ENCODE measurements at regions not wholly inside any gene's neighbourhood (a gene's known extent, or its start where the extent isn't known, plus 50 kb on each side); places are given as distances from the start of the nearest gene placed in this dataset.

- H3K27me3 ChIP-seq (ENCODE audit: insufficient read depth, poor library complexity, severe bottlenecking), result no peaks in the 10 kb centered on the region
- no peak overlapping the region for H3K27ac ChIP-seq (ENCODE audit: poor library complexity, severe bottlenecking)
- DNase-seq (ENCODE audit: low spot score) (no peak), ATAC-seq (ENCODE audit: low read depth) (no peak)
- H3K9me3 ChIP-seq (ENCODE audit: severe bottlenecking), result no peaks in the 10 kb centered on the region
- H3K36me3 ChIP-seq (ENCODE audit: low read depth), result no peaks in the 10 kb centered on the region
- no peaks in the 10 kb centered on the region for H3K4me1 ChIP-seq (ENCODE audit: insufficient read depth, poor library complexity, severe bottlenecking)
- no peak overlapping the region for H3K4me3 ChIP-seq (ENCODE audit: severe bottlenecking)
- TF ChIP-seq, protein P1, sequence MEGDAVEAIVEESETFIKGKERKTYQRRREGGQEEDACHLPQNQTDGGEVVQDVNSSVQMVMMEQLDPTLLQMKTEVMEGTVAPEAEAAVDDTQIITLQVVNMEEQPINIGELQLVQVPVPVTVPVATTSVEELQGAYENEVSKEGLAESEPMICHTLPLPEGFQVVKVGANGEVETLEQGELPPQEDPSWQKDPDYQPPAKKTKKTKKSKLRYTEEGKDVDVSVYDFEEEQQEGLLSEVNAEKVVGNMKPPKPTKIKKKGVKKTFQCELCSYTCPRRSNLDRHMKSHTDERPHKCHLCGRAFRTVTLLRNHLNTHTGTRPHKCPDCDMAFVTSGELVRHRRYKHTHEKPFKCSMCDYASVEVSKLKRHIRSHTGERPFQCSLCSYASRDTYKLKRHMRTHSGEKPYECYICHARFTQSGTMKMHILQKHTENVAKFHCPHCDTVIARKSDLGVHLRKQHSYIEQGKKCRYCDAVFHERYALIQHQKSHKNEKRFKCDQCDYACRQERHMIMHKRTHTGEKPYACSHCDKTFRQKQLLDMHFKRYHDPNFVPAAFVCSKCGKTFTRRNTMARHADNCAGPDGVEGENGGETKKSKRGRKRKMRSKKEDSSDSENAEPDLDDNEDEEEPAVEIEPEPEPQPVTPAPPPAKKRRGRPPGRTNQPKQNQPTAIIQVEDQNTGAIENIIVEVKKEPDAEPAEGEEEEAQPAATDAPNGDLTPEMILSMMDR (IDR thresholded peaks at IDR 0.05; ENCODE audit: poor library complexity, severe bottlenecking), result no peak
Observed at GRCh38 chr2:155866477-155866876, 466.0 kb downstream of the NR4A2 start.

- H3K27me3 ChIP-seq (ENCODE audit: insufficient read depth, poor library complexity, severe bottlenecking), result no peaks in the 10 kb centered on the region
- DNase-seq (ENCODE audit: low spot score), result no peak
- H3K4me3 ChIP-seq (ENCODE audit: severe bottlenecking), result no peak overlapping the region
- no peaks in the 10 kb centered on the region for H3K9me3 ChIP-seq (ENCODE audit: severe bottlenecking)
- no peak overlapping the region for H3K27ac ChIP-seq (ENCODE audit: poor library complexity, severe bottlenecking)
- H3K36me3 ChIP-seq (ENCODE audit: low read depth), result no peaks in the 10 kb centered on the region
- H3K4me1 ChIP-seq (ENCODE audit: insufficient read depth, poor library complexity, severe bottlenecking), result no peaks in the 10 kb centered on the region
- TF ChIP-seq, protein P1 (IDR thresholded peaks at IDR 0.05; ENCODE audit: poor library complexity, severe bottlenecking), result no peak
- no peak for ATAC-seq (ENCODE audit: low read depth)
Observed at GRCh38 chr2:155852156-155852555, 480.4 kb downstream of the NR4A2 start.

GRCh38 chr2:155846259-155846658, 486.3 kb downstream of the NR4A2 start:
- DNase-seq (ENCODE audit: low spot score), result no peak
- ATAC-seq (ENCODE audit: low read depth), result no peak
- H3K9me3 ChIP-seq (ENCODE audit: severe bottlenecking), result no peaks in the 10 kb centered on the region
- TF ChIP-seq, protein P1 (IDR thresholded peaks at IDR 0.05; ENCODE audit: poor library complexity, severe bottlenecking), result no peak
- H3K36me3 ChIP-seq (ENCODE audit: low read depth), result no peaks in the 10 kb centered on the region
- no peak overlapping the region for H3K4me3 ChIP-seq (ENCODE audit: severe bottlenecking)
- H3K27me3 ChIP-seq (ENCODE audit: insufficient read depth, poor library complexity, severe bottlenecking), result no peaks in the 10 kb centered on the region
- no peaks in the 10 kb centered on the region for H3K4me1 ChIP-seq (ENCODE audit: insufficient read depth, poor library complexity, severe bottlenecking)
- H3K27ac ChIP-seq (ENCODE audit: poor library complexity, severe bottlenecking), result no peak overlapping the region

GRCh38 chr2:155844461-155844860, 488.1 kb downstream of the NR4A2 start:
- Histone ChIP-seq H3K36me3 (ENCODE audit: low read depth) (no peaks in the 10 kb centered on the region), H3K4me3 (ENCODE audit: severe bottlenecking) (no peak overlapping the region), H3K27me3 (ENCODE audit: insufficient read depth, poor library complexity, severe bottlenecking) (no peaks in the 10 kb centered on the region), H3K4me1 (ENCODE audit: insufficient read depth, poor library complexity, severe bottlenecking) (no peaks in the 10 kb centered on the region), H3K9me3 (ENCODE audit: severe bottlenecking) (no peaks in the 10 kb centered on the region), H3K27ac (ENCODE audit: poor library complexity, severe bottlenecking) (no peak overlapping the region)
- TF ChIP-seq, protein P1 (IDR thresholded peaks at IDR 0.05; ENCODE audit: poor library complexity, severe bottlenecking), result no peak
- DNase-seq (ENCODE audit: low spot score) (no peak), ATAC-seq (ENCODE audit: low read depth) (no peak)

DNA sequence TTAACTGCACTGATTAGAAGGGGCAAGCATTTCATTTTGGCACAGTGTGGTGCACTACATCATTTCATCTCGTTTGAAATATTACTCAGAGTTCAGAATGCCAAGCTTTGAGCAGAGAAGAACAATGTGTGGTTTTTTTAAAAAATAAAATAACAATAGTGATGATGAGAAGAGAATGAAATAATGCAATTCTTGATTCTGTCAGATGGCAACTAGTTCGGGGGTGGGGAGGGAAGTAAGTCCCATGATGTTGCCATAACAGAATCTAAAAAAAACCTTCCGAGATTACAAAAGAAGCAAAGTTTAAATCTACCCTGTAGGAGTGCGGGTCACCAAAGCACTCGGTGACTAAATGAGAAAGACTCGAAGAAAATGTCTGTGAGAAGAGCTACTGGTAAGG, 490.4 kb downstream of the NR4A2 start:
- ATAC-seq (ENCODE audit: low read depth), result no peak
- DNase-seq (ENCODE audit: low spot score), result no peak
- Histone ChIP-seq H3K27me3 (ENCODE audit: insufficient read depth, poor library complexity, severe bottlenecking) (no peaks in the 10 kb centered on the region), H3K4me3 (ENCODE audit: severe bottlenecking) (no peak overlapping the region), H3K9me3 (ENCODE audit: severe bottlenecking) (no peaks in the 10 kb centered on the region), H3K4me1 (ENCODE audit: insufficient read depth, poor library complexity, severe bottlenecking) (no peaks in the 10 kb centered on the region), H3K36me3 (ENCODE audit: low read depth) (no peaks in the 10 kb centered on the region), H3K27ac (ENCODE audit: poor library complexity, severe bottlenecking) (no peak overlapping the region)
- TF ChIP-seq, protein P1 (IDR thresholded peaks at IDR 0.05; ENCODE audit: poor library complexity, severe bottlenecking), result no peak
